Endothelial cell (in vitro differentiated cells): ENCODE measurements at regions not wholly inside any gene's neighbourhood (a gene's known extent, or its start where the extent isn't known, plus 50 kb on each side); places are given as distances from the start of the nearest gene placed in this dataset.

ENCODE experiments used
- DNase-seq: peaks from one replicate; pipeline ENCODE4 v3.0.0; 2021; ENCODE audit warnings: low spot score
- H3K27ac Mint-ChIP-seq: one replicate; pipeline ENCODE4 v1.8.0; 2021; ENCODE audit warnings: mixed read lengths, inconsistent platforms; ENCODE audit not compliant: unreplicated experiment
- H3K27me3 Mint-ChIP-seq: one replicate; pipeline ENCODE4 v1.8.0; 2021; ENCODE audit warnings: mild to moderate bottlenecking, moderate library complexity, mixed read lengths, inconsistent platforms; ENCODE audit not compliant: unreplicated experiment
- H3K36me3 Mint-ChIP-seq: one replicate; pipeline ENCODE4 v1.8.0; 2021; ENCODE audit warnings: mild to moderate bottlenecking, low read depth, mixed read lengths, inconsistent platforms; ENCODE audit not compliant: unreplicated experiment
- H3K4me1 Mint-ChIP-seq: one replicate; pipeline ENCODE4 v1.8.0; 2021; ENCODE audit warnings: mild to moderate bottlenecking, mixed read lengths, inconsistent platforms; ENCODE audit not compliant: unreplicated experiment
- H3K4me3 Mint-ChIP-seq: one replicate; pipeline ENCODE4 v1.8.0; 2021; ENCODE audit warnings: mild to moderate bottlenecking, mixed read lengths, inconsistent platforms; ENCODE audit not compliant: unreplicated experiment
- H3K9me3 Mint-ChIP-seq: one replicate; pipeline ENCODE4 v1.8.0; 2021; ENCODE audit warnings: mixed read lengths, inconsistent platforms; ENCODE audit not compliant: unreplicated experiment
- CTCF ChIP-seq: fragments of 200-600 bp; sonication (generic); IDR thresholded peaks from one replicate; pipeline ENCODE4 v1.5.0; 2021; ENCODE audit warnings: antibody characterized with exemption; ENCODE audit not compliant: unreplicated experiment

GRCh38 chr5:112525217-112525616 lies 106.1 kb upstream of the EPB41L4A start:
- H3K27ac Mint-ChIP-seq = no peak overlapping the region
- no peak for DNase-seq

DNA sequence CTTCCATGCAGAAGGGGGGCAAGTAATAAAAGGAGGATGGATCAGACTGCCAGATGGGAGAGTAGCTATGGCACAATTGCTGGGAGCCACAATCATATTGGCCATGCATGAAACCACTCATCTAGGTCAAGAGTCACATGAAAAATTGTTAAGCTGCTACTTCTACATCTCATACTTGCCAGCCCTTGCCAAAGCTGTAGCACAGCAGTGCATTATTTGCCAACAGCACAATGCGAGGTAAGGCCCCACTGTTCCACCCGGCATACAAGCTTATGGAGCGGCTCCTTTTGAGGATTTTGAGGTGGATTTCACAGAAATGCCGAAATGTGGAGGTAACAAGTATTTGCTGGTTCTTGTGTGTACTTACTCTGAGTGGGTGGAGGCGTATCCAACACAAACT lies 109.9 kb upstream of the EPB41L4A start:
- Mint-ChIP-seq H3K4me3 (no peak overlapping the region), H3K36me3 (peaks cover 6% of the 10 kb centered on the region), H3K4me1 (peaks cover 9% of the 10 kb centered on the region), H3K27ac (no peak overlapping the region), H3K27me3 (peaks cover 5% of the 10 kb centered on the region), H3K9me3 (no peaks in the 10 kb centered on the region)
- DNase-seq = no peak
- no peak for TF ChIP-seq CTCF

More at GRCh38 chr5:112525217-112525616, 106.1 kb upstream of the EPB41L4A start:
- Mint-ChIP-seq H3K36me3 (peaks cover 6% of the 10 kb centered on the region), H3K4me3 (no peak overlapping the region), H3K27me3 (peaks cover 5% of the 10 kb centered on the region), H3K9me3 (no peaks in the 10 kb centered on the region), H3K4me1 (peaks cover 4% of the 10 kb centered on the region)
- TF ChIP-seq CTCF = no peak

- Mint-ChIP-seq H3K4me1 (peaks cover 14% of the 10 kb centered on the region), H3K4me3 (no peak overlapping the region), H3K36me3 (peaks cover 6% of the 10 kb centered on the region), H3K27ac (no peak overlapping the region), H3K9me3 (no peaks in the 10 kb centered on the region), H3K27me3 (peaks cover 5% of the 10 kb centered on the region)
- no peak for TF ChIP-seq CTCF
- no peak for DNase-seq
Measured at GRCh38 chr5:112529525-112529924, 110.4 kb upstream of the EPB41L4A start.

DNA sequence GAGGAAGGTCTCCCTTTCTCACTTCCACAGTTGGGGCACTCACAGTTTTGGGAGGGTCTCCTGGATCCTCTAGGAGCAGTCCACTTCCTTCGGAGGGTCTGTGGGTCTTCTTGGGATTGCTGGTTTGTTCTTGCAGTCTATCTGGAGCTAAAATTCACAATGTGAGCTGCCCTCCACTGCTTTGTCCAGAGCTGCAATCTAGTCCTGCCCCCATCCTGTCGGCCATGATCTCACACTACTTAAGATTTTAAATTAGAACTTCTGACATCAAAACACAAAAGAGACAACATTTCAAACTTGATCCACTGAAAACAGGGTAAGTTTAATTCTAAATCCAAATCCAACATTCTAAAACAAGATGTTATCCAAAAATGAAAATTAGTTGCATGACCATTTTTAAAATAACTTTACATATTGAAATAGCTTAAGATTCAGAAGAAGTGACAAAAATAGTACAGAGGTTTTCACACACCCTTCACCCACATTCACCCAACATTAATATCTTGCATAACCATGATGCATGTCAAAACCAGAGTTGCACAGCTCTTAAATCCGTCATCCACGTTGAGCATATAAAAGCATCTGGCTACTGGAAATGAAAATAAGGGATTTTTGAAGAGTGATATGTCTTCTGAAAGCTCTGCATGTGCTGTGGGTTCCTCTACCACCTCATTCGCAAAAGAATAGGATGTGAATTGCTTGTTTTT lies 113.7 kb upstream of the EPB41L4A start:
- H3K36me3 Mint-ChIP-seq = no peaks in the 10 kb centered on the region
- no peak for TF ChIP-seq CTCF

DNA sequence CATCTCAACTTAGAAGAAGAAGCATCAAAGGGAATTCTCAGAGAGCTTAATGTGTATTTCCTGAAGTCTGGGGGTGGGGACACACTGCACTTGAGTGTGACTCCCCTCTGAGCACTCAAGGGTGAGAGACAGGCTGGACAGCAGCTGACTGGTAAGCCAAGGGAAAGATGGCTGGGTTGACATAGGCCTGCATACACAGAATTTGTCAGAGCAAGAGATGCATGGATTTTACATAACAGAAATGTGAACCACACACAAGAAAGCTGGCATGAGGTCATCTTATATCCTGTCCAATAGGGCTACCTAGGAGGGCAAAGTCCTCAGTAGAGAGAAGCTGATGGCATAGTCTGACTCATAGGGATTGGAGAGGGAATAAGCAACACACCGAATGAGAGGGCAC lies 114.3 kb upstream of the EPB41L4A start:
- H3K36me3 Mint-ChIP-seq = no peaks in the 10 kb centered on the region
- DNase-seq = no peak
- H3K27me3 Mint-ChIP-seq = peaks cover 2% of the 10 kb centered on the region
- TF ChIP-seq CTCF = no peak
- no peak overlapping the region for H3K27ac Mint-ChIP-seq
- no peak overlapping the region for H3K4me3 Mint-ChIP-seq
- peaks cover 14% of the 10 kb centered on the region for H3K4me1 Mint-ChIP-seq
- no peaks in the 10 kb centered on the region for H3K9me3 Mint-ChIP-seq

More for the DNA sequence above, 113.7 kb upstream of the EPB41L4A start:
- Mint-ChIP-seq H3K27ac (no peak overlapping the region), H3K9me3 (no peaks in the 10 kb centered on the region), H3K4me3 (no peak overlapping the region), H3K27me3 (peaks cover 2% of the 10 kb centered on the region), H3K4me1 (peaks cover 14% of the 10 kb centered on the region)
- DNase-seq = no peak
